ENCODE measurements at regions not wholly inside any gene's neighbourhood (a gene's known extent, or its start where the extent isn't known, plus 50 kb on each side); places are given as distances from the start of the nearest gene placed in this dataset.

- Mint-ChIP-seq H3K27ac (no peak overlapping the region), H3K27me3 (peaks cover 54% of the 10 kb centered on the region), H3K4me1 (ENCODE audit: unreplicated experiment) (peaks cover 38% of the 10 kb centered on the region), H3K36me3 (peaks cover 3% of the 10 kb centered on the region), H3K9me3 (no peaks in the 10 kb centered on the region), H3K4me3 (peak overlapping the region; percentile 67)
- TF ChIP-seq CTCF (conservative IDR thresholded peaks at IDR 0.05), result no peak
- no peak for DNase-seq (ENCODE audit: extremely low spot score, unreplicated experiment)
These were observed 272.5 kb downstream of the BUD13 start for GRCh38 chr11:116500026-116500946.

- Mint-ChIP-seq H3K9me3 (no peaks in the 10 kb centered on the region), H3K4me3 (peak overlapping the region; percentile 49), H3K27ac (no peak overlapping the region), H3K4me1 (ENCODE audit: unreplicated experiment) (peaks cover 31% of the 10 kb centered on the region), H3K27me3 (peaks cover 49% of the 10 kb centered on the region), H3K36me3 (peaks cover 3% of the 10 kb centered on the region)
- peak; percentile 85 for DNase-seq (ENCODE audit: extremely low spot score, unreplicated experiment)
- TF ChIP-seq CTCF (conservative IDR thresholded peaks at IDR 0.05), result peak; percentile 87
These were observed 273.3 kb downstream of the BUD13 start for GRCh38 chr11:116499396-116500003.

GRCh38 chr11:116498161-116498560, 274.6 kb downstream of the BUD13 start:
- peaks cover 44% of the 10 kb centered on the region for H3K27me3 Mint-ChIP-seq
- H3K4me1 Mint-ChIP-seq (ENCODE audit: unreplicated experiment), result peaks cover 18% of the 10 kb centered on the region

GRCh38 chr11:116492600-116492999, 280.2 kb downstream of the BUD13 start:
- H3K27me3 Mint-ChIP-seq, result peaks cover 39% of the 10 kb centered on the region
- H3K9me3 Mint-ChIP-seq, result no peaks in the 10 kb centered on the region
- H3K4me1 Mint-ChIP-seq (ENCODE audit: unreplicated experiment), result peaks cover 6% of the 10 kb centered on the region
- H3K27ac Mint-ChIP-seq, result no peak overlapping the region
- TF ChIP-seq CTCF (conservative IDR thresholded peaks at IDR 0.05), result no peak
- no peak overlapping the region for H3K4me3 Mint-ChIP-seq
- no peak for DNase-seq (ENCODE audit: extremely low spot score, unreplicated experiment)
- no peaks in the 10 kb centered on the region for H3K36me3 Mint-ChIP-seq

More at GRCh38 chr11:116498161-116498560, 274.6 kb downstream of the BUD13 start:
- Mint-ChIP-seq H3K9me3 (no peaks in the 10 kb centered on the region), H3K36me3 (peaks cover 2% of the 10 kb centered on the region), H3K27ac (no peak overlapping the region), H3K4me3 (no peak overlapping the region)
- no peak for TF ChIP-seq CTCF (conservative IDR thresholded peaks at IDR 0.05)
- DNase-seq (ENCODE audit: extremely low spot score, unreplicated experiment), result no peak

GRCh38 chr11:116488836-116489389, 283.9 kb downstream of the BUD13 start:
- Mint-ChIP-seq H3K4me1 (ENCODE audit: unreplicated experiment) (no peaks in the 10 kb centered on the region), H3K27ac (no peak overlapping the region), H3K27me3 (peaks cover 55% of the 10 kb centered on the region), H3K4me3 (no peak overlapping the region), H3K36me3 (no peaks in the 10 kb centered on the region), H3K9me3 (no peaks in the 10 kb centered on the region)
- no peak for DNase-seq (ENCODE audit: extremely low spot score, unreplicated experiment)
- no peak for TF ChIP-seq CTCF (conservative IDR thresholded peaks at IDR 0.05)

Data from type B pancreatic cell (in vitro differentiated cells).